ENCODE measurements at regions not wholly inside any gene's neighbourhood (a gene's known extent, or its start where the extent isn't known, plus 50 kb on each side); places are given as distances from the start of the nearest gene placed in this dataset.

DNA sequence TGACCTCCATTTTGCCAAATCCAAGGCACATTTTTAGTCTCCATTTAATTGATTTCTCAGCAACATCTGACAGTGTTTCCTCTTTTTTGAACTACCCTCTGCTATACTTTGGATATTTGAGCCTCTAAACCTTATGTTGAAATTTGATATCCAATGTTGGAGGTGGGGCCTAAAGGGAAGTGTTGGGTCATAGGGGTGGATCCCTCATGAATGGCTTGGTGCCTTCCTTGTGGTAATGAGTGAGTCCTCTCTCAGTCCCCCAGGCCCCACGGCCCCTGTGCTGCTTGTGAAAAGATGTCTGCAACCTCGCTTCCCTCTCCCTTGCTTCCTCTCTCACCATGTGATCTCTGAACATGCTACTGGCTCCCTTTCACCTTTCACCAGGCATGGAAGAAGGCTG, 96.8 kb upstream of the DGKB start:
- H3K4me1 ChIP-seq (replicated peaks) = no peaks in the 10 kb centered on the region
- H3K27me3 ChIP-seq (replicated peaks; ENCODE audit: insufficient read depth) = no peaks in the 10 kb centered on the region
- WGBS = 81% methylated on average over 2 of the region's 2 CpGs
- DNase-seq (ENCODE audit: low spot score) = no peak
- TF ChIP-seq POLR2A (IDR thresholded peaks at IDR 0.05) (no peak), POLR2AphosphoS5 (IDR thresholded peaks at IDR 0.05) (no peak)
- TF ChIP-seq, protein P1, sequence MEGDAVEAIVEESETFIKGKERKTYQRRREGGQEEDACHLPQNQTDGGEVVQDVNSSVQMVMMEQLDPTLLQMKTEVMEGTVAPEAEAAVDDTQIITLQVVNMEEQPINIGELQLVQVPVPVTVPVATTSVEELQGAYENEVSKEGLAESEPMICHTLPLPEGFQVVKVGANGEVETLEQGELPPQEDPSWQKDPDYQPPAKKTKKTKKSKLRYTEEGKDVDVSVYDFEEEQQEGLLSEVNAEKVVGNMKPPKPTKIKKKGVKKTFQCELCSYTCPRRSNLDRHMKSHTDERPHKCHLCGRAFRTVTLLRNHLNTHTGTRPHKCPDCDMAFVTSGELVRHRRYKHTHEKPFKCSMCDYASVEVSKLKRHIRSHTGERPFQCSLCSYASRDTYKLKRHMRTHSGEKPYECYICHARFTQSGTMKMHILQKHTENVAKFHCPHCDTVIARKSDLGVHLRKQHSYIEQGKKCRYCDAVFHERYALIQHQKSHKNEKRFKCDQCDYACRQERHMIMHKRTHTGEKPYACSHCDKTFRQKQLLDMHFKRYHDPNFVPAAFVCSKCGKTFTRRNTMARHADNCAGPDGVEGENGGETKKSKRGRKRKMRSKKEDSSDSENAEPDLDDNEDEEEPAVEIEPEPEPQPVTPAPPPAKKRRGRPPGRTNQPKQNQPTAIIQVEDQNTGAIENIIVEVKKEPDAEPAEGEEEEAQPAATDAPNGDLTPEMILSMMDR (IDR thresholded peaks at IDR 0.05) = no peak
- intact Hi-C loops (cut with DNase I) = no loop called here
- no peaks in the 10 kb centered on the region for H3K36me3 ChIP-seq
- H3K4me3 ChIP-seq = no peak overlapping the region
- no peaks in the 10 kb centered on the region for H3K9me3 ChIP-seq
- H3K27ac ChIP-seq = no peak overlapping the region

DNA sequence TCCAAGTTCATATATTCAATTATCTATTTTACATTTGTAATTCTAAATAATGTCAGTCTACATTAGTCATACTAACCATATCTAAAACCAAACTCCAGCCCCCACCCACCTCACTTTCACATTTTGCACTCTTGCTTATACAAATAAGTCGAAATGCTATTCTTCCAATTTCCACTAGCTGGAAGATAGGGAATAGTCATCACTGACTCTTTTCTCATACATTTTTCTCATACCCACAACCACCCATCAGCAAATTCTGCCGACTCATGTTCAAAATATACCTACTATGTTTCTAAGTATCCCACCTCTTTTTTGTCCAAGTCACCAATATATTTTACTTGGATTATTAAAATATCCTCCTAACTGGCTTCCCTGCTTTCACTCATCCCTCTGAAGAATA, 93.2 kb upstream of the DGKB start:
- TF ChIP-seq, protein P1 (IDR thresholded peaks at IDR 0.05) = no peak
- TF ChIP-seq POLR2AphosphoS5 (IDR thresholded peaks at IDR 0.05) = no peak
- no peak for TF ChIP-seq POLR2A (IDR thresholded peaks at IDR 0.05)
- H3K9me3 ChIP-seq = no peaks in the 10 kb centered on the region
- no peak for DNase-seq (ENCODE audit: low spot score)
- no peak overlapping the region for H3K27ac ChIP-seq
- H3K4me3 ChIP-seq = no peak overlapping the region
- H3K27me3 ChIP-seq (replicated peaks; ENCODE audit: insufficient read depth) = no peaks in the 10 kb centered on the region
- no peaks in the 10 kb centered on the region for H3K36me3 ChIP-seq
- intact Hi-C loops (cut with DNase I) = no loop called here
- H3K4me1 ChIP-seq (replicated peaks) = no peaks in the 10 kb centered on the region
- WGBS = 95% methylated on average over 2 of the region's 2 CpGs

DNA sequence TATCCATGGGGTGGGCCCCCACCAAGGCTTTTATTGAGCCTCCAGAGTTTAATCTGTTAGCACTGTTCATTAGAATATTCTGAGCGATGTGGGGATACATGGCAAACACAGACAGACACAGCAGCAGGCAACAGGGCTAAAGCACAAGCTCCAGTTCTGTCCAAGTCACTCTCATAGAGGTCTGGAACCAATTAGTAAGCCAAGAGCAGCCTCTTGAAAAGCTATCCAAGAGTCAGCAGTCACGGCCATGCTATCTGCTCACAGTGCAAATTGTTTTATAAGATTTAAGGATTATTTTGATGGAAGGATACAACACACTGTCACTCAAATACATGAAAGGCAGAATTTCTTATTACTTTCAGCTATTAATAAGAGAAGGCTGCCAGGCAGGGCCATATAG, 86.4 kb upstream of the DGKB start:
- Histone ChIP-seq H3K4me1 (replicated peaks) (no peaks in the 10 kb centered on the region), H3K27ac (no peak overlapping the region), H3K4me3 (no peak overlapping the region), H3K27me3 (replicated peaks; ENCODE audit: insufficient read depth) (no peaks in the 10 kb centered on the region), H3K36me3 (no peaks in the 10 kb centered on the region), H3K9me3 (no peaks in the 10 kb centered on the region)
- TF ChIP-seq, protein P1 (IDR thresholded peaks at IDR 0.05) = no peak
- TF ChIP-seq POLR2A (IDR thresholded peaks at IDR 0.05) = no peak
- TF ChIP-seq POLR2AphosphoS5 (IDR thresholded peaks at IDR 0.05) = no peak
- intact Hi-C loops (cut with DNase I) = no loop called here
- WGBS = 86% methylated on average over 2 of the region's 2 CpGs
- DNase-seq (ENCODE audit: low spot score) = no peak

DNA sequence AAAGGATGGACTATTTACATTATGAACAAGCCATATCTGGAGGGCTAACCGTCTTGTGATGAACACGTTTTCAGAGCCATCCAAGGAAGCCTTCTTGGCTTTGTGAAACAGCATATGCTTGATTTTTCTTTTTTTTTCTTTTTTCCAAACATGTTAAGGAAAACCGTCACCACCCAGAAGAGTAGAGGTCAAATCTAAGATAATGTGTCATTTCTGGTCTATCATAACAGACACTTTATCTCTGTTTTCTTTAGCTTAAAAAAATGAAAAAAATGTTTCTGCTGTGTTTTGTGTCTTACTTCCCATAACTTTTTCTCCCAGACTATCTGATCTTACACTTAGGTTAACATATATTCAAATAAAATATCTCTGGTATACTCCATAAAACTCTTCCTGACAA, 76.1 kb upstream of the DGKB start:
- no peak overlapping the region for H3K27ac ChIP-seq
- 81% methylated on average over 3 of the region's 3 CpGs for WGBS
- no peaks in the 10 kb centered on the region for H3K27me3 ChIP-seq (replicated peaks; ENCODE audit: insufficient read depth)
- no peaks in the 10 kb centered on the region for H3K4me1 ChIP-seq (replicated peaks)
- DNase-seq (ENCODE audit: low spot score) = no peak
- TF ChIP-seq, protein P1 (IDR thresholded peaks at IDR 0.05) = no peak
- TF ChIP-seq POLR2AphosphoS5 (IDR thresholded peaks at IDR 0.05) (no peak), POLR2A (IDR thresholded peaks at IDR 0.05) (no peak)
- H3K4me3 ChIP-seq = no peak overlapping the region
- H3K36me3 ChIP-seq = no peaks in the 10 kb centered on the region
- H3K9me3 ChIP-seq = no peaks in the 10 kb centered on the region
- intact Hi-C loops (cut with DNase I) = no loop called here

DNA sequence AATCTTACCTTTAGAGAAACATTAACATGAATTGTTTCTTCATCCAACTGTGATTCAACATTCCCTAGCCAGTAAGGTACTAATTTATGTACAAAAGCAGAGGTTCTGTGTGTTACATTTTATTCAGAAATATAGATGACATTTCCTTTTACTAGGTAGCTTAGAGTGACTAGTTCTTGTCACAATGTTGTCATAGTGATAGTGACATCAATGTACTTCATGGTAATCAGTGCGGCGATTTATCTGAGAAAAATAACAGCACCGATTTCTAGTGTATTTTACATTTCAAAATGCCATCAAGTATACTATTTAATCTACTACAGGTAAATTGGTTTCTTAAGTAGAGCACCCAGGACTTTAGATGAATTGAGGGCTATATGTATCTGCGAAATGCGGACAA, 72.1 kb upstream of the DGKB start:
- no peak overlapping the region for H3K4me3 ChIP-seq
- H3K27me3 ChIP-seq (replicated peaks; ENCODE audit: insufficient read depth) = no peaks in the 10 kb centered on the region
- no peak for DNase-seq (ENCODE audit: low spot score)
- H3K9me3 ChIP-seq = no peaks in the 10 kb centered on the region
- no peak overlapping the region for H3K27ac ChIP-seq
- 94% methylated on average over 5 of the region's 5 CpGs for WGBS
- TF ChIP-seq, protein P1 (IDR thresholded peaks at IDR 0.05) = no peak
- TF ChIP-seq POLR2AphosphoS5 (IDR thresholded peaks at IDR 0.05) = no peak
- TF ChIP-seq POLR2A (IDR thresholded peaks at IDR 0.05) = no peak
- H3K4me1 ChIP-seq (replicated peaks) = no peaks in the 10 kb centered on the region
- intact Hi-C loops (cut with DNase I) = no loop called here
- H3K36me3 ChIP-seq = no peaks in the 10 kb centered on the region
